Esophagus (tissue), 2 donors: ENCODE measurements at regions not wholly inside any gene's neighbourhood (a gene's known extent, or its start where the extent isn't known, plus 50 kb on each side); places are given as distances from the start of the nearest gene placed in this dataset.

Experiments used
- H3K27ac ChIP-seq, 2 donors: one replicate each; pipeline ENCODE4 v1.5.1; 2013; ENCODE audit warnings: low read depth in 2 of 2, mild to moderate bottlenecking in 2 of 2, inconsistent platforms in 1 of 2, low read length in 1 of 2, moderate library complexity in 1 of 2
- H3K27me3 ChIP-seq, 2 donors: one replicate each; pipeline ENCODE4 v1.6.1; 2013; ENCODE audit warnings: low read length in 2 of 2, control low read depth in 1 of 2, mild to moderate bottlenecking in 1 of 2; ENCODE audit not compliant: insufficient read depth in 2 of 2, control insufficient read depth in 1 of 2
- H3K36me3 ChIP-seq, 2 donors: one replicate each; pipeline ENCODE4 v1.6.1; 2013; ENCODE audit warnings: low read length in 1 of 2; ENCODE audit not compliant: control insufficient read depth in 2 of 2, insufficient read depth in 2 of 2
- H3K4me1 ChIP-seq, 2 donors: one replicate each; pipeline ENCODE4 v1.6.1; 2013; ENCODE audit warnings: low read length in 1 of 2; ENCODE audit not compliant: control insufficient read depth in 2 of 2, insufficient read depth in 2 of 2
- H3K4me3 ChIP-seq, 2 donors: one replicate each; pipeline ENCODE4 v1.5.1; 2013; ENCODE audit warnings: low read length in 2 of 2, mild to moderate bottlenecking in 2 of 2, low read depth in 1 of 2, moderate library complexity in 1 of 2
- H3K9me3 ChIP-seq, 2 donors: one replicate each; pipeline ENCODE4 v1.6.1; 2013; ENCODE audit warnings: mild to moderate bottlenecking in 2 of 2, low read depth in 1 of 2, low read length in 1 of 2, moderate library complexity in 1 of 2; ENCODE audit not compliant: control insufficient read depth in 2 of 2, insufficient read depth in 1 of 2
- WGBS, 2 donors: extraction: QIAGEN DNeasy Blood & Tissue Kit; methylation state at CpG; one replicate each; pipeline ENCODE4 v1.1.7; 2013; 5-methylcytosine and 5-hydroxymethylcytosine counted together
- donor health status: healthy with polysubstance abuse.
- donor health status: Bipolar disorder and iron deficiency.

GRCh38 chr10:110373059-110373458, 68.3 kb upstream of the SMNDC1 start:
- Histone ChIP-seq H3K27me3 (no peaks in the 10 kb centered on the region), H3K4me3 (no peak overlapping the region), H3K4me1 (peaks cover 0 to 8% of the 10 kb centered on the region in 2 donors), H3K27ac (no peak overlapping the region), H3K36me3 (no peaks in the 10 kb centered on the region), H3K9me3 (no peaks in the 10 kb centered on the region)
- 65 to 67% methylated on average over 6 of the region's 6 CpGs for whole genome bisulfite sequencing, 2 donors

- Histone ChIP-seq H3K27me3 (no peaks in the 10 kb centered on the region), H3K36me3 (no peaks in the 10 kb centered on the region), H3K9me3 (no peaks in the 10 kb centered on the region), H3K27ac (no peak overlapping the region), H3K4me3 (no peak overlapping the region), H3K4me1 (peaks cover 0 to 8% of the 10 kb centered on the region in 2 donors)
- 88 to 90% methylated on average over 8 of the region's 8 CpGs for WGBS, 2 donors
Measured at GRCh38 chr10:110373857-110374654, 69.3 kb upstream of the SMNDC1 start.

GRCh38 chr10:110375121-110375520, 70.4 kb upstream of the SMNDC1 start:
- Histone ChIP-seq H3K36me3 (no peaks in the 10 kb centered on the region), H3K27me3 (no peaks in the 10 kb centered on the region), H3K4me1 (peaks cover 0 to 8% of the 10 kb centered on the region in 2 donors), H3K27ac (no peak overlapping the region), H3K4me3 (no peak overlapping the region), H3K9me3 (no peaks in the 10 kb centered on the region)
- WGBS, 2 donors: 91 to 95% methylated on average over 2 of the region's 2 CpGs

- H3K27ac ChIP-seq: no peak overlapping the region
- WGBS, 2 donors: 65 to 69% methylated on average over 21 of the region's 21 CpGs
Measured at GRCh38 chr10:110376021-110376766, 71.5 kb upstream of the SMNDC1 start.

GRCh38 chr10:110376767-110377160, 72.0 kb upstream of the SMNDC1 start:
- Histone ChIP-seq H3K4me3 (no peak overlapping the region), H3K27ac (no peak overlapping the region), H3K27me3 (no peaks in the 10 kb centered on the region), H3K9me3 (no peaks in the 10 kb centered on the region), H3K36me3 (no peaks in the 10 kb centered on the region), H3K4me1 (peaks cover 0 to 8% of the 10 kb centered on the region in 2 donors)
- WGBS, 2 donors: 82 to 89% methylated on average over 5 of the region's 5 CpGs

More at GRCh38 chr10:110376021-110376766, 71.5 kb upstream of the SMNDC1 start:
- Histone ChIP-seq H3K27me3 (no peaks in the 10 kb centered on the region), H3K4me3 (no peak overlapping the region), H3K9me3 (no peaks in the 10 kb centered on the region), H3K36me3 (no peaks in the 10 kb centered on the region), H3K4me1 (peaks cover 0 to 8% of the 10 kb centered on the region in 2 donors)

- H3K27ac ChIP-seq: no peak overlapping the region
- 69 to 76% methylated on average over 4 of the region's 4 CpGs for WGBS, 2 donors
- H3K9me3 ChIP-seq: no peaks in the 10 kb centered on the region
- no peaks in the 10 kb centered on the region for H3K36me3 ChIP-seq
- peaks cover 0 to 8% of the 10 kb centered on the region in 2 donors for H3K4me1 ChIP-seq
- no peaks in the 10 kb centered on the region for H3K27me3 ChIP-seq
- H3K4me3 ChIP-seq: no peak overlapping the region
Measured at GRCh38 chr10:110378006-110378405, 73.3 kb upstream of the SMNDC1 start.

- Histone ChIP-seq H3K27ac (no peak overlapping the region), H3K27me3 (no peaks in the 10 kb centered on the region), H3K4me3 (no peak overlapping the region), H3K36me3 (no peaks in the 10 kb centered on the region), H3K4me1 (peaks cover 0 to 8% of the 10 kb centered on the region in 2 donors), H3K9me3 (no peaks in the 10 kb centered on the region)
- whole genome bisulfite sequencing, 2 donors: 94 to 97% methylated on average over 6 of the region's 6 CpGs
Measured at GRCh38 chr10:110378533-110379108, 73.9 kb upstream of the SMNDC1 start.

GRCh38 chr10:110379831-110380230, 75.1 kb upstream of the SMNDC1 start:
- Histone ChIP-seq H3K4me3 (no peak overlapping the region), H3K4me1 (peaks cover 0 to 8% of the 10 kb centered on the region in 2 donors), H3K36me3 (no peaks in the 10 kb centered on the region), H3K27ac (no peak overlapping the region), H3K9me3 (no peaks in the 10 kb centered on the region), H3K27me3 (no peaks in the 10 kb centered on the region)
- WGBS, 2 donors: 55 to 63% methylated on average over 2 of the region's 2 CpGs

GRCh38 chr10:110380293-110380692, 75.6 kb upstream of the SMNDC1 start:
- H3K4me1 ChIP-seq: peaks cover 0 to 8% of the 10 kb centered on the region in 2 donors
- no peaks in the 10 kb centered on the region for H3K9me3 ChIP-seq
- H3K27me3 ChIP-seq: no peaks in the 10 kb centered on the region
- H3K36me3 ChIP-seq: no peaks in the 10 kb centered on the region
- H3K4me3 ChIP-seq: no peak overlapping the region
- H3K27ac ChIP-seq: no peak overlapping the region
